COLO668 (cell line): ENCODE measurements at regions not wholly inside any gene's neighbourhood (a gene's known extent, or its start where the extent isn't known, plus 50 kb on each side); places are given as distances from the start of the nearest gene placed in this dataset.
A peak's percentile ranks its signal among the peaks of the same experiment; 100 is the strongest.
"Not testable (repeated sequence)": the region's sequence is repeated elsewhere in the genome, so short reads cannot be mapped to it uniquely, and the experiment has no call there.

Experiments
- DNase-seq: peaks from one replicate; lab custom pipeline; 2025; ENCODE audit not compliant: unreplicated experiment; lab: John Stamatoyannopoulos, UW

GRCh38 chr4:149870008-149870407 is 54.4 kb upstream of the IQCM start:
- DNase-seq, result no peak

GRCh38 chr4:149881744-149882143 is 66.1 kb upstream of the IQCM start:
- no peak for DNase-seq

- no peak for DNase-seq
These were observed 66.6 kb upstream of the IQCM start for GRCh38 chr4:149882251-149882650.

- DNase-seq, result no peak
These were observed 68.4 kb upstream of the IQCM start for GRCh38 chr4:149884046-149884445.

- DNase-seq, result no peak
These were observed 69.0 kb upstream of the IQCM start for GRCh38 chr4:149884529-149885181.

GRCh38 chr4:149885896-149886295 is 70.3 kb upstream of the IQCM start:
- no peak for DNase-seq

GRCh38 chr4:149886786-149887490 is 71.3 kb upstream of the IQCM start:
- DNase-seq, result no peak

- DNase-seq, result no peak
These were observed 74.3 kb upstream of the IQCM start for GRCh38 chr4:149889991-149890390.

- no peak for DNase-seq
These were observed 74.9 kb upstream of the IQCM start for GRCh38 chr4:149890531-149890930.

GRCh38 chr4:149891426-149891825 is 75.8 kb upstream of the IQCM start:
- DNase-seq, result no peak

- no peak for DNase-seq
These were observed 80.8 kb upstream of the IQCM start for GRCh38 chr4:149896432-149896831.

- DNase-seq, result no peak
These were observed 82.1 kb upstream of the IQCM start for GRCh38 chr4:149897783-149898182.

GRCh38 chr4:149901128-149901527 is 85.5 kb upstream of the IQCM start:
- DNase-seq, result no peak

- DNase-seq, result no peak
These were observed 86.6 kb upstream of the IQCM start for GRCh38 chr4:149902242-149902641.

GRCh38 chr4:149910177-149910576 is 94.5 kb upstream of the IQCM start:
- DNase-seq, result no peak

GRCh38 chr4:149910604-149911350 is 95.1 kb upstream of the IQCM start:
- DNase-seq, result no peak

GRCh38 chr4:149911354-149911753 is 95.7 kb upstream of the IQCM start:
- no peak for DNase-seq

- no peak for DNase-seq
These were observed 96.4 kb upstream of the IQCM start for GRCh38 chr4:149912000-149912399.

GRCh38 chr4:149914119-149915115 is 98.8 kb upstream of the IQCM start:
- peak; percentile 40 for DNase-seq

GRCh38 chr4:149915735-149916134 is 100.1 kb upstream of the IQCM start:
- DNase-seq, result not testable (repeated sequence)

GRCh38 chr4:149923736-149924135 is 108.1 kb upstream of the IQCM start:
- DNase-seq, result no peak
